MCF 10A (cell line): ENCODE measurements at regions not wholly inside any gene's neighbourhood (a gene's known extent, or its start where the extent isn't known, plus 50 kb on each side); places are given as distances from the start of the nearest gene placed in this dataset.

ENCODE experiments used
- BruUV-seq: library from RNA; stranded (reverse); fragments of 400-500 nt; replicated peaks from 2 replicates; lab custom pipeline; 2021; lab: Mats Ljungman, UMichigan
- CTCF ChIA-PET: fragments of 300-600 bp; sonication (Branson Sonifier 250); formaldehyde crosslinking; extraction: SDS; loops from one replicate; lab custom pipeline; 2021; ENCODE audit warnings: antibody characterized with exemption, inconsistent platforms; lab: Yijun Ruan, JAX
- POLR2A ChIA-PET: fragments of 300-600, 350-650 bp; sonication (Branson Sonifier 250); formaldehyde crosslinking; extraction: SDS; loops from one replicate; lab custom pipeline; 2020; ENCODE audit warnings: antibody characterized with exemption, inconsistent platforms; lab: Yijun Ruan, JAX
- DNase-seq: peaks from one replicate; pipeline ENCODE4 v3.0.0-alpha.2; 2018; ENCODE audit not compliant: unreplicated experiment
- H3K27ac Mint-ChIP-seq: one replicate; pipeline ENCODE4 v1.8.0; 2022; ENCODE audit warnings: mild to moderate bottlenecking, low read depth, mixed read lengths; ENCODE audit not compliant: unreplicated experiment
- H3K27me3 Mint-ChIP-seq: one replicate; pipeline ENCODE4 v1.8.0; 2022; ENCODE audit warnings: mixed read lengths; ENCODE audit not compliant: insufficient read depth, unreplicated experiment
- H3K36me3 Mint-ChIP-seq: one replicate; pipeline ENCODE4 v1.8.0; 2022; ENCODE audit warnings: mild to moderate bottlenecking, moderate library complexity, mixed read lengths; ENCODE audit not compliant: insufficient read depth, unreplicated experiment
- H3K4me1 Mint-ChIP-seq: one replicate; pipeline ENCODE4 v1.8.0; 2022; ENCODE audit warnings: mixed read lengths; ENCODE audit not compliant: insufficient read depth, unreplicated experiment
- H3K4me3 Mint-ChIP-seq: one replicate; pipeline ENCODE4 v1.8.0; 2022; ENCODE audit warnings: mild to moderate bottlenecking, moderate library complexity, mixed read lengths; ENCODE audit not compliant: unreplicated experiment
- H3K9me3 Mint-ChIP-seq: one replicate; pipeline ENCODE4 v1.8.0; 2022; ENCODE audit warnings: mixed read lengths; ENCODE audit not compliant: unreplicated experiment
- CTCF ChIP-seq: fragments of 200-600 bp; IDR thresholded peaks from one replicate; pipeline ENCODE4 v1.8.0; 2022; ENCODE audit warnings: antibody characterized with exemption, mild to moderate bottlenecking; ENCODE audit not compliant: unreplicated experiment
- intact Hi-C: fragments of 100-400 bp; cut with micrococcal nuclease; formaldehyde crosslinking; loops from 2 replicates; pipeline ENCODE4 v1.14.1; 2022

DNA sequence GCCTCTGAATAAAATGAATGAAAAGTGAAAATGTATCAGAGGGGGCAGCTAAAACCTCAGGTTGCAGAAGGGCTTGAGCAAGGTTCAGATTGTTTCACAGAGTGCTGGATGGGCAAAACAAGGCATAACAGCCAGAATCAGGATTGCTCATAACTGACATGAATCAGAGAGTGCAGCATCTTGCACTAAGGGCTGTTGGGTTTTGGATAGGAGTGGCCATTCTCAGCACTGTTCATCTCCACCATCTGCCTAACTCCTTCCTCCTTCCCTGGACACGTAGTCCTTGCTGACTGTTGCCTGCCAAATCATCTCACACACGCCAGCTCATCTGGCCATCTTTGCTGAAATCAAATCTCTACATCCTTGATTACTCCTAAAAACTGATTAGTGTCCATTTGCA, 75.3 kb upstream of the C1QTNF7 start:
- H3K27ac Mint-ChIP-seq: no peak overlapping the region
- CTCF ChIA-PET: no interaction called here
- H3K36me3 Mint-ChIP-seq: no peaks in the 10 kb centered on the region

GRCh38 chr4:15353207-15353606, 74.6 kb upstream of the C1QTNF7 start:
- Mint-ChIP-seq H3K27me3 (no peaks in the 10 kb centered on the region), H3K27ac (no peak overlapping the region), H3K4me3 (no peak overlapping the region), H3K36me3 (no peaks in the 10 kb centered on the region), H3K4me1 (no peaks in the 10 kb centered on the region), H3K9me3 (no peaks in the 10 kb centered on the region)
- intact Hi-C loops: no loop called here
- TF ChIP-seq CTCF: no peak
- ChIA-PET CTCF (no interaction called here), POLR2A (no interaction called here)
- DNase-seq: no peak
- BruUV-seq: no TSS peak

More for the DNA sequence above, 75.3 kb upstream of the C1QTNF7 start:
- intact Hi-C loops: no loop called here
- BruUV-seq: no TSS peak
- H3K4me1 Mint-ChIP-seq: no peaks in the 10 kb centered on the region
- no peak for DNase-seq
- no peaks in the 10 kb centered on the region for H3K9me3 Mint-ChIP-seq
- TF ChIP-seq CTCF: no peak
- POLR2A ChIA-PET: interaction anchor here (0.5 kb wide), 1 partner anchor 779 kb away, joined by 3 read pairs; no protein-coding TSS in a partner anchor
- H3K4me3 Mint-ChIP-seq: no peak overlapping the region
- no peaks in the 10 kb centered on the region for H3K27me3 Mint-ChIP-seq

DNA sequence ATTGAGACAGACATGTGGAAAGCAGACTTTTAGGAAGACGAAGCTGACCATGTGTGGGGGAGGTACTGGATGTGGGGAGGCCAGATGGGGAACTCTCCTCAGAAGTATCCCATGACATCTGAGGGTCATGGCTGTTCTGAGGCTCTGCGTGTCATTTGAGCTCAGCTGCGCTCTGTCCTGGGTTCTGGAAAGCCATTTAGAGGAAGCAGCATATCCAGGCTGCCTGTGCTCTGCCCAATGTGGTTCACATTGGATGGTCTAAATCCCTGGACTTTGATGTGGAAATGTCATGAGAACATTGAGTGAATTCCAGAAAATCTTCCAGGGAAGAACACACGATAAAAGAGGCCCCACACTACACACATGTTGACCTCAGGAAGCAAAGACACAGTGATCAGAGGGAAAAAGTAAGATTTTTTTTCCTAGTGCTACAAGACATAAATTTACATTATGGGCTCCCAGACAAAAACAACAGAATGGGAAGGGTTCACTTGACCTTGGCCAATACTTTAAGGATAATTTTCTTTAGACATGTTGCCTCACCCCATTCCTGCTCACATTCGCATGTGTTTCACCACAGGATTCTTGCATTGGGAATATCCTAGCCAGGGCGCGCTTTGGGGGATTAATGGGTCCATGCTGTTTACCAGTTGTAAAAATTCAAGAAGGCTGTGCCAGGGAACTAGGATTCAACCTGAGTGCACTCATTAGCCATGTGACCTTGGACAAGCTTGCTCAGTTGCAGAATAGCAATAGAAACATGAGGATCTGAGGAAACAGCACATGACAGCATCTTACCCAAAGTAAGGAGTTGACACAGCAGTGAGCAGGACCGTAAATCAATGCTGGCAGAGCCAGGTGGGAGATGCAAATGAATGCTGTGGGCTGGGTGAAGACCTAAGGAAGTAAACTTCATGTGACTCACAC, 73.2 kb upstream of the C1QTNF7 start:
- H3K27me3 Mint-ChIP-seq: no peaks in the 10 kb centered on the region
- no peaks in the 10 kb centered on the region for H3K4me1 Mint-ChIP-seq
- ChIA-PET CTCF (interaction anchor here (0.6 to 1.2 kb wide), 2 partner anchors 23 to 42 kb away, joined by 3 read pairs; no protein-coding TSS in a partner anchor), POLR2A (no interaction called here)
- no peak overlapping the region for H3K4me3 Mint-ChIP-seq
- no peaks in the 10 kb centered on the region for H3K9me3 Mint-ChIP-seq
- no peaks in the 10 kb centered on the region for H3K36me3 Mint-ChIP-seq
- DNase-seq: no peak
- intact Hi-C loops: no loop called here
- BruUV-seq: no TSS peak
- no peak overlapping the region for H3K27ac Mint-ChIP-seq
- no peak for TF ChIP-seq CTCF

DNA sequence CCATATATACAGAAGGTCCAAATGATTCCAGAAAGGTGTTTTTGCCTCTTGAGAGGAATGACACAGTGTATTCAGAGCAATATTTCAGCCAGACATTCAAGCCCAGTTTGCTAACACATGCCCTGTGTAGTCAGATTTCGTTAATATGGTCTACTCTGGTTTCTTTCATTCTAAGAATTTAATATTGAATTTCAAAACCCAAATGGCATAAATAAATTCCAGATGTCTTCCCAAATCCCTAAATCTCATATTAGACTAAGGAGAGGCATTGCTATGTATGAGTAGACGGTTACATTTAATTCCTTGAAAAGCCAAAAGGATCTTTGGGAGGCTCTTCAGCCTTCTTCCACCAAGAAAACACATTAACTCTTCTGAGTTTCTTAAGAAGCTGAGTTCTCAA, 66.3 kb upstream of the C1QTNF7 start:
- H3K9me3 Mint-ChIP-seq: no peaks in the 10 kb centered on the region
- H3K4me1 Mint-ChIP-seq: no peaks in the 10 kb centered on the region
- H3K4me3 Mint-ChIP-seq: no peak overlapping the region
- no peaks in the 10 kb centered on the region for H3K27me3 Mint-ChIP-seq
- H3K27ac Mint-ChIP-seq: no peak overlapping the region
- POLR2A ChIA-PET: no interaction called here
- CTCF ChIA-PET: no interaction called here
- BruUV-seq: no TSS peak
- no peaks in the 10 kb centered on the region for H3K36me3 Mint-ChIP-seq
- no peak for TF ChIP-seq CTCF
- intact Hi-C loops: no loop called here
- DNase-seq: no peak
